IMR-90 (cell line): ENCODE measurements at regions not wholly inside any gene's neighbourhood (a gene's known extent, or its start where the extent isn't known, plus 50 kb on each side); places are given as distances from the start of the nearest gene placed in this dataset.

Experiments
- ATAC-seq: fragments of 200-7000 bp; cut with Tn5 transposase; 2 replicates; pipeline ENCODE4 v1.9.1; 2020; ENCODE audit warnings: low read depth, mild to moderate bottlenecking, moderate library complexity
- BruUV-seq: library from RNA; stranded (reverse); fragments of 400-500 nt; replicated peaks from 2 replicates; lab custom pipeline; 2021; lab: Mats Ljungman, UMichigan
- CTCF ChIA-PET: fragments of 300-600 bp; formaldehyde crosslinking; extraction: SDS; loops from one replicate; lab custom pipeline; 2021; ENCODE audit warnings: antibody characterized with exemption; lab: Yijun Ruan, JAX
- POLR2A ChIA-PET: fragments of 300-600 bp; sonication (Branson Sonifier 250); formaldehyde crosslinking; loops from one replicate; lab custom pipeline; 2022; ENCODE audit warnings: antibody characterized with exemption; ENCODE audit not compliant: unreplicated experiment; lab: Charles Lee
- DNase-seq: peaks from one replicate; pipeline ENCODE4 v3.0.0; 2013
- H2AFZ ChIP-seq: replicated peaks from 2 replicates; pipeline ENCODE3; 2013; ENCODE audit warnings: low read length, mild to moderate bottlenecking; ENCODE audit not compliant: poor library complexity
- H2AK5ac ChIP-seq: 2 replicates; pipeline ENCODE4 v1.6.1; 2013; ENCODE audit warnings: low read depth, low read length, inconsistent platforms
- H2AK9ac ChIP-seq: replicated peaks from 2 replicates; pipeline ENCODE3; 2013; ENCODE audit warnings: mild to moderate bottlenecking, low read depth, low read length, moderate library complexity; ENCODE audit not compliant: poor library complexity
- H2BK120ac ChIP-seq: 2 replicates; pipeline ENCODE4 v1.6.1; 2013; ENCODE audit warnings: low read depth, low read length, inconsistent platforms
- H2BK15ac ChIP-seq: 3 replicates; pipeline ENCODE4 v1.6.1; 2013; ENCODE audit warnings: low read depth, low read length, inconsistent platforms
- H2BK20ac ChIP-seq: 2 replicates; pipeline ENCODE4 v1.6.1; 2013; ENCODE audit warnings: low read depth, mild to moderate bottlenecking, inconsistent platforms, low read length, moderate library complexity
- H2BK5ac ChIP-seq: 2 replicates; pipeline ENCODE4 v1.6.1; 2013; ENCODE audit warnings: mild to moderate bottlenecking, low read depth, low read length, inconsistent platforms; ENCODE audit not compliant: poor library complexity, severe bottlenecking
- H3K14ac ChIP-seq: replicated peaks from 2 replicates; pipeline ENCODE4 v1.6.1; 2013; ENCODE audit warnings: low read depth, low read length, inconsistent platforms
- H3K18ac ChIP-seq: 2 replicates; pipeline ENCODE4 v1.6.1; 2013; ENCODE audit warnings: low read depth, low read length, control low read depth
- H3K23ac ChIP-seq: 2 replicates; pipeline ENCODE4 v1.6.1; 2013; ENCODE audit warnings: low read depth, low read length, inconsistent platforms
- H3K27ac ChIP-seq: 2 replicates; pipeline ENCODE4 v1.5.1; 2013; ENCODE audit warnings: mild to moderate bottlenecking, control low read depth, low read length; ENCODE audit not compliant: insufficient read depth
- H3K27me3 ChIP-seq: 2 replicates; pipeline ENCODE4 v1.6.1; 2013; ENCODE audit warnings: low read length; ENCODE audit not compliant: control insufficient read depth, insufficient read depth
- H3K36me3 ChIP-seq: 2 replicates; pipeline ENCODE4 v1.6.1; 2013; ENCODE audit warnings: low read length, mixed read lengths; ENCODE audit not compliant: control insufficient read depth, insufficient read depth
- H3K4ac ChIP-seq: 2 replicates; pipeline ENCODE4 v1.6.1; 2013; ENCODE audit warnings: low read depth, low read length, inconsistent platforms
- H3K4me1 ChIP-seq: 2 replicates; pipeline ENCODE4 v1.6.1; 2013; ENCODE audit warnings: low read length, mixed read lengths; ENCODE audit not compliant: control insufficient read depth, insufficient read depth
- H3K4me2 ChIP-seq: 2 replicates; pipeline ENCODE4 v1.6.1; 2013; ENCODE audit warnings: low read depth, mild to moderate bottlenecking, control low read depth, low read length, moderate library complexity
- H3K4me3 ChIP-seq: 2 replicates; pipeline ENCODE4 v1.5.1; 2013; ENCODE audit warnings: low read depth, mild to moderate bottlenecking, control low read depth, low read length, moderate library complexity; ENCODE audit not compliant: insufficient read depth
- H3K56ac ChIP-seq: 2 replicates; pipeline ENCODE4 v1.6.1; 2013; ENCODE audit warnings: low read length, inconsistent platforms; ENCODE audit not compliant: insufficient read depth; ENCODE audit errors: extremely low read depth
- H3K79me1 ChIP-seq, 2 experiments: 2 replicates each; pipeline ENCODE4 v1.6.1; 2013; ENCODE audit warnings: low read length in 2 of 2, inconsistent platforms in 1 of 2, low read depth in 1 of 2
- H3K9ac ChIP-seq: 2 replicates; pipeline ENCODE4 v1.6.1; 2013; ENCODE audit warnings: low read depth, low read length, control low read depth
- H3K9me1 ChIP-seq: 2 replicates; pipeline ENCODE4 v1.6.1; 2013; ENCODE audit warnings: low read length, inconsistent platforms; ENCODE audit not compliant: insufficient read depth
- H3K9me3 ChIP-seq: 2 replicates; pipeline ENCODE4 v1.6.1; 2013; ENCODE audit warnings: low read length; ENCODE audit not compliant: control insufficient read depth, insufficient read depth
- H4K20me1 ChIP-seq: 2 replicates; pipeline ENCODE4 v1.6.1; 2013; ENCODE audit warnings: low read length, inconsistent platforms; ENCODE audit not compliant: insufficient read depth
- H4K5ac ChIP-seq: 2 replicates; pipeline ENCODE4 v1.6.1; 2013; ENCODE audit warnings: mild to moderate bottlenecking, low read depth, low read length, control low read depth
- H4K8ac ChIP-seq, 2 experiments: 2 replicates each; pipeline ENCODE4 v1.6.1; 2013; ENCODE audit warnings: low read depth in 2 of 2, low read length in 2 of 2, control low read depth in 1 of 2, inconsistent platforms in 1 of 2
- H4K91ac ChIP-seq: 2 replicates; pipeline ENCODE4 v1.6.1; 2013; ENCODE audit warnings: low read depth, low read length, inconsistent platforms; ENCODE audit not compliant: insufficient read depth
- BHLHE40 ChIP-seq: fragments of 150-350 bp; IDR thresholded peaks from 2 replicates; pipeline ENCODE4 v1.6.1; 2016; ENCODE audit warnings: mild to moderate bottlenecking, low read depth, low read length
- CEBPB ChIP-seq: IDR thresholded peaks from 2 replicates; pipeline ENCODE4 v1.6.1; 2012; ENCODE audit warnings: low read depth, low read length, improper control_type of control experiment
- CHD1 ChIP-seq: IDR thresholded peaks from 2 replicates; pipeline ENCODE4 v1.6.1; 2012; ENCODE audit warnings: low read depth, low read length, improper control_type of control experiment
- FOS ChIP-seq: fragments of 150-350 bp; IDR thresholded peaks from 2 replicates; pipeline ENCODE4 v1.6.1; 2016; ENCODE audit warnings: low read depth, low read length
- MXI1 ChIP-seq: IDR thresholded peaks from 2 replicates; pipeline ENCODE4 v1.6.1; 2012; ENCODE audit warnings: low read depth, mild to moderate bottlenecking, low read length, moderate library complexity, borderline replicate concordance
- NFE2L2 ChIP-seq: fragments of 150-350 bp; IDR thresholded peaks from 2 replicates; pipeline ENCODE4 v1.6.1; 2016; ENCODE audit warnings: low read depth, mild to moderate bottlenecking, low read length
- POLR2A ChIP-seq: IDR thresholded peaks from 2 replicates; pipeline ENCODE4 v1.6.1; 2012; ENCODE audit warnings: mild to moderate bottlenecking, low read depth, low read length
- RAD21 ChIP-seq: IDR thresholded peaks from 2 replicates; pipeline ENCODE4 v1.6.1; 2012; ENCODE audit warnings: low read length, improper control_type of control experiment
- RCOR1 ChIP-seq: IDR thresholded peaks from 2 replicates; pipeline ENCODE4 v1.6.1; 2012; ENCODE audit warnings: mild to moderate bottlenecking, low read length, improper control_type of control experiment; ENCODE audit not compliant: insufficient replicate concordance
- SMC3 ChIP-seq: fragments of 150-350 bp; IDR thresholded peaks from 2 replicates; pipeline ENCODE4 v1.6.1; 2016; ENCODE audit warnings: low read depth, mild to moderate bottlenecking, antibody characterized with exemption, low read length, moderate library complexity
- USF2 ChIP-seq: fragments of 150-350 bp; IDR thresholded peaks from 2 replicates; pipeline ENCODE4 v1.6.1; 2017; ENCODE audit warnings: mild to moderate bottlenecking, antibody characterized with exemption, low read length, low read depth
- WGBS, 2 experiments: methylation state at CpG; one replicate each; pipeline versions ENCODE4 v1.1.5 to v1.1.7; 2013; ENCODE audit warnings: missing lambda C conversion rate in 2 of 2; ENCODE audit not compliant: insufficient read length in 1 of 2; ENCODE audit errors: extremely low coverage in 2 of 2; 5-methylcytosine and 5-hydroxymethylcytosine counted together
- dilution Hi-C: fragments of 300-500 bp; cut with HindIII; formaldehyde crosslinking; loops from one replicate; pipeline ENCODE4 v1.14.3; 2018; ENCODE audit warnings: low sequenced_read_pairs; ENCODE audit not compliant: unreplicated experiment
- in situ Hi-C: fragments of 300-500 bp; cut with MboI; formaldehyde crosslinking; loops from 3 replicates; pipeline ENCODE4 v1.14.3; 2019; ENCODE audit warnings: low sequenced_read_pairs, inconsistent platforms, mixed read lengths
- intact Hi-C: fragments of 100-400 bp; cut with micrococcal nuclease; formaldehyde crosslinking; loops from 2 replicates; pipeline ENCODE4 v1.10.0; 2022
- TF ChIP-seq, protein P1 (sequence below): conservative IDR thresholded peaks from 2 replicates; pipeline ENCODE4 v1.5.1; 2012; ENCODE audit warnings: mild to moderate bottlenecking, low read depth, low read length, improper control_type of control experiment

GRCh38 chrX:144275843-144276242 is 392.0 kb downstream of the UBE2NL start:
- no peak overlapping the region for H3K27ac ChIP-seq
- WGBS, 2 experiments = no CpG with 5 or more reads among the region's 3 CpGs
- DNase-seq = no peak
- TF ChIP-seq POLR2A (no peak), SMC3 (no peak), USF2 (no peak), MXI1 (no peak), BHLHE40 (no peak), RCOR1 (no peak), RAD21 (no peak), NFE2L2 (no peak), CHD1 (no peak), CEBPB (no peak), FOS (no peak)
- TF ChIP-seq, protein P1, sequence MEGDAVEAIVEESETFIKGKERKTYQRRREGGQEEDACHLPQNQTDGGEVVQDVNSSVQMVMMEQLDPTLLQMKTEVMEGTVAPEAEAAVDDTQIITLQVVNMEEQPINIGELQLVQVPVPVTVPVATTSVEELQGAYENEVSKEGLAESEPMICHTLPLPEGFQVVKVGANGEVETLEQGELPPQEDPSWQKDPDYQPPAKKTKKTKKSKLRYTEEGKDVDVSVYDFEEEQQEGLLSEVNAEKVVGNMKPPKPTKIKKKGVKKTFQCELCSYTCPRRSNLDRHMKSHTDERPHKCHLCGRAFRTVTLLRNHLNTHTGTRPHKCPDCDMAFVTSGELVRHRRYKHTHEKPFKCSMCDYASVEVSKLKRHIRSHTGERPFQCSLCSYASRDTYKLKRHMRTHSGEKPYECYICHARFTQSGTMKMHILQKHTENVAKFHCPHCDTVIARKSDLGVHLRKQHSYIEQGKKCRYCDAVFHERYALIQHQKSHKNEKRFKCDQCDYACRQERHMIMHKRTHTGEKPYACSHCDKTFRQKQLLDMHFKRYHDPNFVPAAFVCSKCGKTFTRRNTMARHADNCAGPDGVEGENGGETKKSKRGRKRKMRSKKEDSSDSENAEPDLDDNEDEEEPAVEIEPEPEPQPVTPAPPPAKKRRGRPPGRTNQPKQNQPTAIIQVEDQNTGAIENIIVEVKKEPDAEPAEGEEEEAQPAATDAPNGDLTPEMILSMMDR = no peak
- no peak overlapping the region for H3K4ac ChIP-seq
- H3K27me3 ChIP-seq = no peaks in the 10 kb centered on the region
- no peaks in the 10 kb centered on the region for H3K36me3 ChIP-seq
- H3K9me3 ChIP-seq = peaks cover 3% of the 10 kb centered on the region; the same call in 1 of the 2 replicates
- no peak overlapping the region for H3K23ac ChIP-seq
- H3K18ac ChIP-seq = no peak overlapping the region
- H3K4me2 ChIP-seq = no peak overlapping the region
- no peak for ATAC-seq
- H3K9me1 ChIP-seq = no peaks in the 10 kb centered on the region
- intact Hi-C loops = no loop called here
- no peak overlapping the region for H3K4me3 ChIP-seq
- H2BK20ac ChIP-seq = no peak overlapping the region
- no peak overlapping the region for H4K8ac ChIP-seq
- H3K56ac ChIP-seq = no peak overlapping the region
- POLR2A ChIA-PET = no interaction called here
- H2BK5ac ChIP-seq = no peak overlapping the region
- H4K91ac ChIP-seq = no peak overlapping the region
- no peak overlapping the region for H2BK120ac ChIP-seq
- in situ Hi-C loops = no loop called here
- no peaks in the 10 kb centered on the region for H3K4me1 ChIP-seq
- dilution Hi-C loops = no loop called here
- H3K9ac ChIP-seq = no peak overlapping the region
- H4K20me1 ChIP-seq = no peaks in the 10 kb centered on the region
- no peak overlapping the region for H2AK9ac ChIP-seq
- H2AFZ ChIP-seq = no peak overlapping the region
- H4K5ac ChIP-seq = no peak overlapping the region
- no peak overlapping the region for H3K14ac ChIP-seq
- no peak overlapping the region for H2BK15ac ChIP-seq
- BruUV-seq = no TSS peak
- no peak overlapping the region for H2AK5ac ChIP-seq
- H3K79me1 ChIP-seq = no peaks in the 10 kb centered on the region
- CTCF ChIA-PET = no interaction called here
